ENCODE measurements at regions not wholly inside any gene's neighbourhood (a gene's known extent, or its start where the extent isn't known, plus 50 kb on each side); places are given as distances from the start of the nearest gene placed in this dataset.

DNA sequence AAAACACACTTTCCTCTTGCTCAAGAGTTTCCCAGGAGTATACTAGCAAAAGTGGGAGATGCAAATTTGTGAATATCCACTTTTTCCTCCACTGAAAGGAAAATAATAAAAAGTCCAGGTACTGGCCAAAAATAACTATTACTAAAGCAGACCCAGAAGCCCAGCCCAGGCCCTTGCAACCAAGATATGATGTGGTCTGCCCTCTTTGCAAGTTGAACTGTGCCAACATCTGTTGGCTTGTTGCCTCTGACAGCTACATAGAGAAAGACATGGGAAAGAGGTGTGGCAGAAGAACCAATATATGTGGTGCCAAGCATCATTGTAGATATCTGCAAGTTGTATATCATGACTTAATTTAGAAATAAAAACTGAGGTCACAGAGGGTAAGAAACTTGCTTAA is 78.4 kb upstream of the JAG1 start (continued):
- TF ChIP-seq, protein P1, sequence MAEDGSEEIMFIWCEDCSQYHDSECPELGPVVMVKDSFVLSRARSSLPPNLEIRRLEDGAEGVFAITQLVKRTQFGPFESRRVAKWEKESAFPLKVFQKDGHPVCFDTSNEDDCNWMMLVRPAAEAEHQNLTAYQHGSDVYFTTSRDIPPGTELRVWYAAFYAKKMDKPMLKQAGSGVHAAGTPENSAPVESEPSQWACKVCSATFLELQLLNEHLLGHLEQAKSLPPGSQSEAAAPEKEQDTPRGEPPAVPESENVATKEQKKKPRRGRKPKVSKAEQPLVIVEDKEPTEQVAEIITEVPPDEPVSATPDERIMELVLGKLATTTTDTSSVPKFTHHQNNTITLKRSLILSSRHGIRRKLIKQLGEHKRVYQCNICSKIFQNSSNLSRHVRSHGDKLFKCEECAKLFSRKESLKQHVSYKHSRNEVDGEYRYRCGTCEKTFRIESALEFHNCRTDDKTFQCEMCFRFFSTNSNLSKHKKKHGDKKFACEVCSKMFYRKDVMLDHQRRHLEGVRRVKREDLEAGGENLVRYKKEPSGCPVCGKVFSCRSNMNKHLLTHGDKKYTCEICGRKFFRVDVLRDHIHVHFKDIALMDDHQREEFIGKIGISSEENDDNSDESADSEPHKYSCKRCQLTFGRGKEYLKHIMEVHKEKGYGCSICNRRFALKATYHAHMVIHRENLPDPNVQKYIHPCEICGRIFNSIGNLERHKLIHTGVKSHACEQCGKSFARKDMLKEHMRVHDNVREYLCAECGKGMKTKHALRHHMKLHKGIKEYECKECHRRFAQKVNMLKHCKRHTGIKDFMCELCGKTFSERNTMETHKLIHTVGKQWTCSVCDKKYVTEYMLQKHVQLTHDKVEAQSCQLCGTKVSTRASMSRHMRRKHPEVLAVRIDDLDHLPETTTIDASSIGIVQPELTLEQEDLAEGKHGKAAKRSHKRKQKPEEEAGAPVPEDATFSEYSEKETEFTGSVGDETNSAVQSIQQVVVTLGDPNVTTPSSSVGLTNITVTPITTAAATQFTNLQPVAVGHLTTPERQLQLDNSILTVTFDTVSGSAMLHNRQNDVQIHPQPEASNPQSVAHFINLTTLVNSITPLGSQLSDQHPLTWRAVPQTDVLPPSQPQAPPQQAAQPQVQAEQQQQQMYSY (CRISPR knock-in tag; IDR thresholded peaks at IDR 0.05) = no peak

DNA sequence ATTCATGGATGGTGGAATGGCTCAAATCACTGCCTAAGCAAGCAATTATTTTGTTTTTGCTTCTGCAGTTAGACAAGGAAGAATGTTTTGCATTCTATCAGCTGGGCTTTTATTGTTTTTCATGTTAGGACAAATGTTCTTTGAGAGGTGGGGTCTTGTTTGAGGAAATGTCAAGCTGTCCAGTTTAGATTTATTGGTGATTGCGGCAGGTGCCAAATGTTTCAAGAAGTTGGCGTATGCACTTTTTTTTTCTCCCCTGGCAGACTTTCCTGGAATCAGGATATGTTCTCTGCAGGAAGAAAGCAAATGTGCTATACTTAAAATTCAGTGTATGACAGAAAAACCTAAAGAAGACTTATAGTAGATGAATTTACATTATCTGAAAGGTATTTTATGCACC is 81.0 kb upstream of the JAG1 start:
- Mint-ChIP-seq H3K27ac (no peak overlapping the region), H3K4me3 (no peak overlapping the region), H3K4me1 (0 out of 2 replicates have a peak, but pooled peaks cover 3% of the 10 kb centered on the region), H3K27me3 (ENCODE audit: low read depth) (no peaks in the 10 kb centered on the region), H3K9me3 (peaks cover 5% of the 10 kb centered on the region; the same call in 1 of the 2 replicates), H3K36me3 (no peaks in the 10 kb centered on the region)
- TF ChIP-seq, protein P2, sequence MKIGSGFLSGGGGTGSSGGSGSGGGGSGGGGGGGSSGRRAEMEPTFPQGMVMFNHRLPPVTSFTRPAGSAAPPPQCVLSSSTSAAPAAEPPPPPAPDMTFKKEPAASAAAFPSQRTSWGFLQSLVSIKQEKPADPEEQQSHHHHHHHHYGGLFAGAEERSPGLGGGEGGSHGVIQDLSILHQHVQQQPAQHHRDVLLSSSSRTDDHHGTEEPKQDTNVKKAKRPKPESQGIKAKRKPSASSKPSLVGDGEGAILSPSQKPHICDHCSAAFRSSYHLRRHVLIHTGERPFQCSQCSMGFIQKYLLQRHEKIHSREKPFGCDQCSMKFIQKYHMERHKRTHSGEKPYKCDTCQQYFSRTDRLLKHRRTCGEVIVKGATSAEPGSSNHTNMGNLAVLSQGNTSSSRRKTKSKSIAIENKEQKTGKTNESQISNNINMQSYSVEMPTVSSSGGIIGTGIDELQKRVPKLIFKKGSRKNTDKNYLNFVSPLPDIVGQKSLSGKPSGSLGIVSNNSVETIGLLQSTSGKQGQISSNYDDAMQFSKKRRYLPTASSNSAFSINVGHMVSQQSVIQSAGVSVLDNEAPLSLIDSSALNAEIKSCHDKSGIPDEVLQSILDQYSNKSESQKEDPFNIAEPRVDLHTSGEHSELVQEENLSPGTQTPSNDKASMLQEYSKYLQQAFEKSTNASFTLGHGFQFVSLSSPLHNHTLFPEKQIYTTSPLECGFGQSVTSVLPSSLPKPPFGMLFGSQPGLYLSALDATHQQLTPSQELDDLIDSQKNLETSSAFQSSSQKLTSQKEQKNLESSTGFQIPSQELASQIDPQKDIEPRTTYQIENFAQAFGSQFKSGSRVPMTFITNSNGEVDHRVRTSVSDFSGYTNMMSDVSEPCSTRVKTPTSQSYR (CRISPR knock-in tag; IDR thresholded peaks at IDR 0.05) = no peak
- TF ChIP-seq ZNF671 (CRISPR knock-in tag; IDR thresholded peaks at IDR 0.05) = no peak
- TF ChIP-seq, protein P3, sequence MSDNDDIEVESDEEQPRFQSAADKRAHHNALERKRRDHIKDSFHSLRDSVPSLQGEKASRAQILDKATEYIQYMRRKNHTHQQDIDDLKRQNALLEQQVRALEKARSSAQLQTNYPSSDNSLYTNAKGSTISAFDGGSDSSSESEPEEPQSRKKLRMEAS (CRISPR knock-in tag; IDR thresholded peaks at IDR 0.05) = no peak
- no peak for TF ChIP-seq ZNF232 (CRISPR knock-in tag; IDR thresholded peaks at IDR 0.05)
- no peak for ATAC-seq
- ChIA-PET CTCF (no interaction called here), POLR2A (no interaction called here)
- no peak for DNase-seq (ENCODE audit: low spot score)

DNA sequence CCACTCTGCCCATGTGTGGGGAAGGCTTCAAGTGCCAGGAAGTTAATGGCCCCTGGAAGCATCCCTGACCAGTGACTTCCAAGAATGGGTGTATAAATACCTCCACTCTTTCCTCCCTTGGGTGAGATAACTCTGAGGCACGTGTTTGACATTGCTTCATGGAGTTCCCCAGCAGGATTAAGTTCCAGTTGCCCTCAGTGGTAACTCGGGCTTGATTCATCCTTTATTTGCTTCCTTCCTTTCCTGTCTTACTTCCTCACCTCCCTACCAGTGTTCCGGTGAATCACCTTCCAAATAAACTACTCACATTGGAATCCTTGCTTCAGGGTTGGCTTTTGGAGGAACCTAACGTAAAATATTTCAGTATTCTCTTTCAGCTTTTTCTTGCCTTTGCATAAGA is 84.6 kb upstream of the JAG1 start:
- ATAC-seq (no peak), DNase-seq (ENCODE audit: low spot score) (no peak)
- peaks cover 17% of the 10 kb centered on the region for H3K4me1 Mint-ChIP-seq
- ChIA-PET CTCF (no interaction called here), POLR2A (no interaction called here)
- no peak overlapping the region for H3K27ac Mint-ChIP-seq
- H3K27me3 Mint-ChIP-seq (ENCODE audit: low read depth) = no peaks in the 10 kb centered on the region
- H3K9me3 Mint-ChIP-seq = no peaks in the 10 kb centered on the region
- no peaks in the 10 kb centered on the region for H3K36me3 Mint-ChIP-seq
- H3K4me3 Mint-ChIP-seq = no peak overlapping the region
- TF ChIP-seq GTF2I (CRISPR knock-in tag; conservative IDR thresholded peaks at IDR 0.05) (no peak), ELF4 (CRISPR knock-in tag; IDR thresholded peaks at IDR 0.05; ENCODE audit: low read depth) (no peak), TEAD1 (CRISPR knock-in tag; IDR thresholded peaks at IDR 0.05) (no peak), MXD4 (CRISPR knock-in tag; IDR thresholded peaks at IDR 0.05; ENCODE audit: borderline replicate concordance) (no peak), NFE2L1 (CRISPR knock-in tag; IDR thresholded peaks at IDR 0.05) (no peak), TP53 (CRISPR knock-in tag; IDR thresholded peaks at IDR 0.05) (no peak), ATF1 (CRISPR knock-in tag; IDR thresholded peaks at IDR 0.05) (no peak), ZNF121 (CRISPR knock-in tag; IDR thresholded peaks at IDR 0.05) (no peak), ZNF423 (CRISPR knock-in tag; IDR thresholded peaks at IDR 0.05) (no peak), ETV6 (CRISPR knock-in tag; IDR thresholded peaks at IDR 0.05) (no peak), IRF2 (CRISPR knock-in tag; IDR thresholded peaks at IDR 0.05; ENCODE audit: borderline replicate concordance, low read depth) (no peak), FOXP1 (CRISPR knock-in tag; IDR thresholded peaks at IDR 0.05; ENCODE audit: borderline replicate concordance) (no peak), FOXK1 (CRISPR knock-in tag; IDR thresholded peaks at IDR 0.05) (no peak), HMGA2 (CRISPR knock-in tag; IDR thresholded peaks at IDR 0.05) (no peak)
- TF ChIP-seq, protein P4, sequence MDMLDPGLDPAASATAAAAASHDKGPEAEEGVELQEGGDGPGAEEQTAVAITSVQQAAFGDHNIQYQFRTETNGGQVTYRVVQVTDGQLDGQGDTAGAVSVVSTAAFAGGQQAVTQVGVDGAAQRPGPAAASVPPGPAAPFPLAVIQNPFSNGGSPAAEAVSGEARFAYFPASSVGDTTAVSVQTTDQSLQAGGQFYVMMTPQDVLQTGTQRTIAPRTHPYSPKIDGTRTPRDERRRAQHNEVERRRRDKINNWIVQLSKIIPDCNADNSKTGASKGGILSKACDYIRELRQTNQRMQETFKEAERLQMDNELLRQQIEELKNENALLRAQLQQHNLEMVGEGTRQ (CRISPR knock-in tag; IDR thresholded peaks at IDR 0.05) = no peak
- TF ChIP-seq, protein P5, sequence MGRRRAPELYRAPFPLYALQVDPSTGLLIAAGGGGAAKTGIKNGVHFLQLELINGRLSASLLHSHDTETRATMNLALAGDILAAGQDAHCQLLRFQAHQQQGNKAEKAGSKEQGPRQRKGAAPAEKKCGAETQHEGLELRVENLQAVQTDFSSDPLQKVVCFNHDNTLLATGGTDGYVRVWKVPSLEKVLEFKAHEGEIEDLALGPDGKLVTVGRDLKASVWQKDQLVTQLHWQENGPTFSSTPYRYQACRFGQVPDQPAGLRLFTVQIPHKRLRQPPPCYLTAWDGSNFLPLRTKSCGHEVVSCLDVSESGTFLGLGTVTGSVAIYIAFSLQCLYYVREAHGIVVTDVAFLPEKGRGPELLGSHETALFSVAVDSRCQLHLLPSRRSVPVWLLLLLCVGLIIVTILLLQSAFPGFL (CRISPR knock-in tag; IDR thresholded peaks at IDR 0.05; ENCODE audit: borderline replicate concordance) = no peak
- TF ChIP-seq, protein P6, sequence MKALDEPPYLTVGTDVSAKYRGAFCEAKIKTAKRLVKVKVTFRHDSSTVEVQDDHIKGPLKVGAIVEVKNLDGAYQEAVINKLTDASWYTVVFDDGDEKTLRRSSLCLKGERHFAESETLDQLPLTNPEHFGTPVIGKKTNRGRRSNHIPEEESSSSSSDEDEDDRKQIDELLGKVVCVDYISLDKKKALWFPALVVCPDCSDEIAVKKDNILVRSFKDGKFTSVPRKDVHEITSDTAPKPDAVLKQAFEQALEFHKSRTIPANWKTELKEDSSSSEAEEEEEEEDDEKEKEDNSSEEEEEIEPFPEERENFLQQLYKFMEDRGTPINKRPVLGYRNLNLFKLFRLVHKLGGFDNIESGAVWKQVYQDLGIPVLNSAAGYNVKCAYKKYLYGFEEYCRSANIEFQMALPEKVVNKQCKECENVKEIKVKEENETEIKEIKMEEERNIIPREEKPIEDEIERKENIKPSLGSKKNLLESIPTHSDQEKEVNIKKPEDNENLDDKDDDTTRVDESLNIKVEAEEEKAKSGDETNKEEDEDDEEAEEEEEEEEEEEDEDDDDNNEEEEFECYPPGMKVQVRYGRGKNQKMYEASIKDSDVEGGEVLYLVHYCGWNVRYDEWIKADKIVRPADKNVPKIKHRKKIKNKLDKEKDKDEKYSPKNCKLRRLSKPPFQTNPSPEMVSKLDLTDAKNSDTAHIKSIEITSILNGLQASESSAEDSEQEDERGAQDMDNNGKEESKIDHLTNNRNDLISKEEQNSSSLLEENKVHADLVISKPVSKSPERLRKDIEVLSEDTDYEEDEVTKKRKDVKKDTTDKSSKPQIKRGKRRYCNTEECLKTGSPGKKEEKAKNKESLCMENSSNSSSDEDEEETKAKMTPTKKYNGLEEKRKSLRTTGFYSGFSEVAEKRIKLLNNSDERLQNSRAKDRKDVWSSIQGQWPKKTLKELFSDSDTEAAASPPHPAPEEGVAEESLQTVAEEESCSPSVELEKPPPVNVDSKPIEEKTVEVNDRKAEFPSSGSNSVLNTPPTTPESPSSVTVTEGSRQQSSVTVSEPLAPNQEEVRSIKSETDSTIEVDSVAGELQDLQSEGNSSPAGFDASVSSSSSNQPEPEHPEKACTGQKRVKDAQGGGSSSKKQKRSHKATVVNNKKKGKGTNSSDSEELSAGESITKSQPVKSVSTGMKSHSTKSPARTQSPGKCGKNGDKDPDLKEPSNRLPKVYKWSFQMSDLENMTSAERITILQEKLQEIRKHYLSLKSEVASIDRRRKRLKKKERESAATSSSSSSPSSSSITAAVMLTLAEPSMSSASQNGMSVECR (CRISPR knock-in tag; IDR thresholded peaks at IDR 0.05; ENCODE audit: borderline replicate concordance) = no peak
- TF ChIP-seq, protein P3 (CRISPR knock-in tag; IDR thresholded peaks at IDR 0.05) = no peak
